NCI-H748 (cell line): ENCODE measurements at regions not wholly inside any gene's neighbourhood (a gene's known extent, or its start where the extent isn't known, plus 50 kb on each side); places are given as distances from the start of the nearest gene placed in this dataset.

Experiments used
- DNase-seq: peaks from one replicate; lab custom pipeline; 2025; ENCODE audit not compliant: unreplicated experiment; lab: John Stamatoyannopoulos, UW

DNA sequence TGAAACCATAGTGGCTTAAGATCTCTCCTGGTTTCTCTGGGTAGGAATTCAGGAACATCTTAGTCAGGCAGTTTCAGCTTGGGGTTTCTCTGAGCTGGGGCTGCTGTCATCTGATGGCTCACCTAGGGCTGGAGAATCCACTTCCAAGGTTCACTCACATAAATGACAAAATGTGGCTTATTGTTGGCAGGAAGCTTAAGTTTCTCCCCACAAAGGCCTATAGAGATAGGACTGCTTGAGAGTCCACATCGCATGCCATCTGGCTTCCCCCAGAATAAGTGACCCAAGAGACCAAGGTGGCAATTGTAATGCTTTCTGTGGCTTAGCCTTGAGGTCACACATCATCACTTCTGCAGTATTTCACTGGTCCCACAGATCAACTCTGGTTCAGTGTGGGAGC lies 131.4 kb downstream of the EDN1 start:
- no peak for DNase-seq

GRCh38 chr6:12422848-12423247 lies 132.7 kb downstream of the EDN1 start:
- no peak for DNase-seq

DNA sequence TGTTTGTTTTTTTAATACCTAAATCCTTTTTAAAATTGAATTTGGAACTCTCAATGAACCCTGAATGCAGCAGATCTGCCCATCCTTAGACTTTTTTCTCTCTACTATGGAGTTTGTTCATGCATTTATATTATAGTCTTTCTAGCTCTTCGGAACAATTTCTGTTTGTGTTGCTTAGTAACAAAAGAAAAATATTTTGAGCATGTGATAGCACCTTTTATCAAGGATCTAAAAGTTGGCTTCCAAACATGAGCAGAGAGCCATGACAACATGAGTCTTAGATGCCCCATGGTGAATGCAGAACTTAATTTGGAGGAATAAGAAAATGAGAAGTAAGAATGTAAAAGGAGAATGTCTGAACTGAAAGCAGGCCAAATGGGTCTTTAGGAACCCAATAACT lies 133.7 kb downstream of the EDN1 start:
- DNase-seq: peak; percentile 11

DNA sequence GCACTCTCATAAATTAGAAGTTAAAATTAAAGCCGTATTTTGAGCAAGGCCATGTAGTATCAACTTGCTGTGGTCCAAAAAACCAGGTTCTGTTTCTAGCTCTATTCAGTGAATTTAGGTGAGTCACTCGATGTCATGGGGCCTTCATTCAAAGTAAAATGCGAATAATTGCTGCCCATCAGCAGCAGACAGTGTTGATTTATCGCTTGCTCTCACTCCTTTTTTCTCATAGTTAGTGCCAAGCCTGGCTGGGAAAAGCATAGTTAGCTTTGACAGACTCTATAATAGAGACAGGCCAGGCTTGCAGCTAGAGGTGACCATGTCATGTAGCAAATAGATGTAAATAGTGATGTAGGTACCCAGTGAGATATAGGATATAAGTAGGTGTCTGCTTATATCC lies 136.0 kb downstream of the EDN1 start:
- no peak for DNase-seq

GRCh38 chr6:12431023-12431422 lies 140.9 kb downstream of the EDN1 start:
- no peak for DNase-seq

GRCh38 chr6:12436224-12436623 lies 146.1 kb downstream of the EDN1 start:
- no peak for DNase-seq

GRCh38 chr6:12436683-12437082 lies 146.5 kb downstream of the EDN1 start:
- DNase-seq: no peak

DNA sequence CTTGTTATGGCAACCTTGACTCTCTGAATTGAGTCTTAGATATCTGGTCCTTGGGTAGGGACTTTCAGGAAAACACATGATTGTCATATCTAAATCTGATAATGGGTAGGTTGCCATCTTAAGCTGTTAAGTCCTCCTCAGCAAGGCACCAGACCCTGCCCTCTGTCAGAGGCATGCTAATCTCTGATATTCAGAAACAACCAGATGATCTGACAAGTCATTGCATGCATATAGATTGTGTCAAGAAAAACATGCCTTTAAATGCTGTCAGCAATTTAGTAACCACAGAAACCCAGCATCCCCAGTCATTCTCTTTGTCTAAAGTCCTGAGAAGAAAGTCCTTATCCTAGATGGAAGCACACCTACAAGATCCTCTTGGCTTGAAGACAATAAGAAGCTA lies 149.1 kb downstream of the EDN1 start:
- DNase-seq: no peak

- DNase-seq: no peak
These were observed 150.8 kb downstream of the EDN1 start for GRCh38 chr6:12440981-12441380.

DNA sequence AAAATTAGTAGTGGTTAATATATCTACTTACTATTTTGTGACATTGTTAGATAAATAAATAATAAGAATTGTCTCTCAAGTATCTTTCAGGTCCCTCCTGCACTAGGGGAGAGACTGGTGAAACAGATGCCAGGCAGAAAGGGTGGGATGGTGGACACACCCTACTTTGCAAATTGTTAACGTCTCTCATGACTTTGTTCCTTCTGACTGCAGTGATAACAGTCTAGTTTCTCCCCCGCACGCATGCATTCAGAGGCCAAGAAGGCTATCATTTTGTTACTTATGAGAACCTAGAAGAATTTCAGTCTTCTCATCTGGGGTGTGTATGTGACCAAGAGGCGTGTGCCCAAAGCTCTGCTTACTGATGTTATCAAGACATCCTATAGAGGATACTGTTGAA lies 152.3 kb downstream of the EDN1 start:
- DNase-seq: no peak

GRCh38 chr6:12446394-12446793 lies 156.2 kb downstream of the EDN1 start:
- no peak for DNase-seq

- DNase-seq: no peak
These were observed 159.3 kb downstream of the EDN1 start for GRCh38 chr6:12449447-12449846.

DNA sequence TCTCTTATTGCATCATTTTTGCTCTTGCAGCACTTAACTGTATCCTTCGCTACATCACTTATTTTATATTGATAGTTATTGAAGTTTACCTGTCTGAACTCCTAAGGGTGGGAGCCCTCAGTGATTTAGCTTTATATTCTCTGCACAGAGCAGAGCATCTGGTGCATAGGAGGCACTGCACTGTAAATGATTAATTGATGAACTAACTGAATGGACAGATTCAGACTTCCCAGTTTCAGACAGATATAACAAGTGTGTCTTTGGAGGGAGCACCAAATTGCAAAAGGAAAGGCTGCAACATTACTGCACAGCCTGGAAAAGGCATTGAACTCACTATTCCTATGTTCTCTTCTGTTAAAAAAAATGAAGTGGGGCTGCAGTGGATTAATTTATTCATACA lies 160.3 kb downstream of the EDN1 start:
- DNase-seq: no peak

DNA sequence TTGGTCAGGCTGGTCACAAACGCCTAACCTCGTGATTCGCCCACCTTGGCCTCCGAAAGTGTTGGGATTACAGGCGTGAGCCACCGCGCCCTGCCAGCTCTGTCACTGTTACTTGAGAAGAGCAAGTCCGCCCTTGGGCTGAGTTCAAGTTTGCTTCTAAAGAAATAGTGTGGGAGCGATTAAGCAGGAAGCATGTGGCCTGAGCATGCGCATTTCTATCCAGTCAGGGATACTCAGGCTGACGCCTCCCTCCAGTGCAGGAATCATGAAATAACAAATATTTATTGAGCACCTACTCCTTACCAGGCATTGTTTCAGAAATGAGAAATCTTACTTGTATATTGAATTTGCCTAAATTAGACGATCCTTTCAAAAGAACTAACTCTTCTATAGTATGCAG lies 166.2 kb downstream of the EDN1 start:
- DNase-seq: no peak

- DNase-seq: no peak
These were observed 166.9 kb downstream of the EDN1 start for GRCh38 chr6:12457094-12457493.

GRCh38 chr6:12458558-12458957 lies 168.4 kb downstream of the EDN1 start:
- no peak for DNase-seq

DNA sequence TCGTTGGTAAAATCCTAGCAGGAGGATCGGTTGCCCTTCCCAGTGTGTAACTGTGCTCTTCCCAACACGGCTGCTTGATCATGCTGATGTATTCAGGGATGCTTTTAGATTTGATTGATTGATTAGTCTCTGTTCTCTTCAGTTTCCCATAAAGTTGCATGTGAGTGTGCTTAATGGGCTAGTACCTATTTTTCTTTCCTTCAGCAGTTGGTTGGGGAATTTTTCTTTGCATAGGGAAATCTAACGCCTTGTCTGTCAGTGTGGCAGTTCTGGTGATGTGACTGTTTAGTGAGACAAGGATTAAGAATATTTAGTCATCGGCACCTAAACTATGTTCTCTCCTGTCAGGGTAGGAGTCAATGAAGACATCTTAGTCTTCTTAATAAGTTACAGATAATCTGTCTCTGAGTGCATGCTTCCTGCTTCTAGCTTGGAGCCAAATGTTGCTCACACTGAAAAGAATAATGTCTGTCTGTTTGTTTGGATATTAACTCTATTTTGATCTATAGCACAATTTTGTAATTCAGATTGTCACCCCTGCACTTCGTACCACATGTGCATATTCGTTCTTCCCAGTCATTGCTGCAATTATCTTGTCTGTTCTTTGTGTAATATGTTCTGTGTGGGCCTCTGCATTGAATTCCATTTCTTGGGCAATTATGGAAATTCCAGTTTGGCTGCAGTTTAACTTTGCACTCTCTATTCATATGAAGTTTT lies 169.9 kb downstream of the EDN1 start:
- no peak for DNase-seq

GRCh38 chr6:12467706-12468670 lies 177.8 kb downstream of the EDN1 start:
- no peak for DNase-seq

DNA sequence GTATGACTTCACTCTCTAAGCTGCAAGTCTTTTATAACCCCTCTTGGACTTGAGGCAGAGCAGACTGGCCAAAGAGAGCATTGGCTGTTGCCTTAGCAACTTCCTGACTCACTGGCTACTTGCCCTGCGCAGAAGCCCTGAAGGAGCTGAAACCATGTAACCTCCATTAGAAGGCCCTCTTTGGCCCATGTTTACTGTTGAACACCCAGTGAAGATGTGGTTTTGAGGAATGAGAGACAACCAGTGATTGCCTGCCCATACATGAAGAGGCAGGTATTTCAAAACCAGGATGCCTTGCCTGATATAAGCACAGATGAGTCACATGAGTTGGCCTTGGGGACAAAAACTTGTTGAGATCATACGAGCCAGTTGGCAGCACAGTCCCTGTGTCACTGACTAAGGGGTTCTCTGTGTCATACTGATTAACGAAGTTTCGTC lies 182.5 kb downstream of the EDN1 start:
- DNase-seq: no peak

GRCh38 chr6:12473494-12473893 lies 183.3 kb downstream of the EDN1 start:
- no peak for DNase-seq

GRCh38 chr6:12474167-12475140 lies 184.3 kb downstream of the EDN1 start:
- no peak for DNase-seq
